ENCODE measurements at regions not wholly inside any gene's neighbourhood (a gene's known extent, or its start where the extent isn't known, plus 50 kb on each side); places are given as distances from the start of the nearest gene placed in this dataset.

DNA sequence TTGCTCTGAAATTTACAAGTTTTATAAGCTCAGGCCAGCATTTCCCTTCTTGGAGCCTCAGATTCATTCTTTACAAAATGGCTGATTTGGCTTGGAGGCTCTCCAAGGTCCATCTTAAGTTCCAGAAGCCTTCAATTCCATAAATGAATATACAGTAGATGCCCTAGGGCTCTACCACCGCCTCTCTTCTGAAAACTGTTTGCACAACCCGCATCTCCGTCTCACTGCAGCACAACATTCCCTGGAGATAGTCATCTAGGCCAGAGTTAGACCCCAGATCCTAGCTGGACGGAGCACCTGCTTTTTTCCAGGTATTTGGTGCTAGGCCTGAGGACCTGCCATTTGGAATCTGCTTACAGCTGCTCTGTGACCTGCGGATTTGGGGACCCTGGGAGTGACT, 50.5 kb upstream of the NRP1 start:
- no peak for TF ChIP-seq ZFX (IDR thresholded peaks at IDR 0.05; ENCODE audit: borderline replicate concordance)
- no peak overlapping the region for H3K27ac ChIP-seq
